HepG2 (cell line): ENCODE measurements at regions not wholly inside any gene's neighbourhood (a gene's known extent, or its start where the extent isn't known, plus 50 kb on each side); places are given as distances from the start of the nearest gene placed in this dataset.

Experiments used
- NPAS2 ChIP-seq: sonication (generic); formaldehyde crosslinking; IDR thresholded peaks from 2 replicates; pipeline ENCODE4 v1.8.0; 2022; ENCODE audit warnings: mild to moderate bottlenecking, missing genetic modification reagents, borderline replicate concordance
- PPARG ChIP-seq: conservative IDR thresholded peaks from 2 replicates; pipeline ENCODE4 v1.6.1; 2016; ENCODE audit warnings: missing biosample characterization, missing genetic modification reagents
- TBP ChIP-seq: sonication (generic); formaldehyde crosslinking; IDR thresholded peaks from 2 replicates; pipeline ENCODE4 v1.5.0; 2020; ENCODE audit warnings: missing genetic modification reagents
- ZNF501 ChIP-seq: sonication (generic); formaldehyde crosslinking; IDR thresholded peaks from 2 replicates; pipeline ENCODE4 v1.5.1; 2020; ENCODE audit warnings: mild to moderate bottlenecking, moderate library complexity, missing genetic modification reagents
- ZNF570 ChIP-seq: sonication (generic); formaldehyde crosslinking; IDR thresholded peaks from 2 replicates; pipeline ENCODE4 v1.4.0; 2020; ENCODE audit warnings: mild to moderate bottlenecking, missing genetic modification reagents, borderline replicate concordance

DNA sequence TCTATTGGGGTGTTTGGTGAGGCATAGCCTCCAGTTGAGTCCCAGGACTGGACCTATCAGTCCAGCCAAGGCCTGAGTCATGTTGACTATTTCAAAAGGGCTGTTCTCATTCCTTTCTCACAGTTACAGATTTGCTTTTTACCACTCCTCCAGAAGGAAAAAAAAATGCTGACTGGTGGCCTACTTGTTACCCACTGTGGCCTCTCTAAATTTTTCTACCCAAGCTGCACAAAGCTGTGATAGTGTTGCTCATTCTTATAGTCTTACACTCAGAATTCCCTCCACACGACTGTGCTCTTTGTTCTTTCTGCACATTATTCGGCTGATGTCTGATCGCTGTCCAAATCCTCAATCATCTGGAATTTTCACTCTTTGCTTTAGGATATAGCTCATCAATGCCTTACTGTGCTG, 1142.2 kb downstream of the IGSF11 start:
- TF ChIP-seq TBP (no peak), NPAS2 (CRISPR knock-in tag) (no peak), ZNF501 (no peak), ZNF570 (CRISPR knock-in tag) (no peak), PPARG (CRISPR knock-in tag) (no peak)
